ENCODE measurements at regions not wholly inside any gene's neighbourhood (a gene's known extent, or its start where the extent isn't known, plus 50 kb on each side); places are given as distances from the start of the nearest gene placed in this dataset.

DNA sequence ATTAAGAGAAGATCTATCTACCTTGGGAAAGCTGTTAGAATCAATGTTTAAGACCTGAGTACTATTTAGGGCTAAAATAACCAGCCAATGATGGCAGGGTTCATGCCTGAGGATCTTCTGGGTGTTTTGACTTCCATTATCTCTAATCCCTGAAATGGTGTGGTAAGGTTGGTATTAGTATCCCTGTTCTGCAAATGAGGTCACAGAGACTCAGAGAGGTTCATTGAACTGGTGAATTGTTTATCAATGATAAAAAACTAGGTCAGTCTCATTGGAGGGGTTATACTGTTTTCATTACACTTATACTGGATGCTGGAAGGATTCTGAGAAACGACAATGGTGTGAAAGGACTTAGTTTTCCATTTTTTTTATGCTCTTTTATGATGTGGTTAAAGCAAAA is 264.8 kb downstream of the KLF5 start:
- TF ChIP-seq CTCF (IDR thresholded peaks at IDR 0.05; ENCODE audit: poor library complexity, severe bottlenecking) (no peak), MXI1 (conservative IDR thresholded peaks at IDR 0.05; ENCODE audit: poor library complexity, severe bottlenecking) (no peak), SMC3 (conservative IDR thresholded peaks at IDR 0.05; ENCODE audit: poor library complexity) (no peak), EZH2 (IDR thresholded peaks at IDR 0.05; ENCODE audit: borderline replicate concordance, insufficient read depth, low read length, poor library complexity, severe bottlenecking) (no peak), EP300 (conservative IDR thresholded peaks at IDR 0.05; ENCODE audit: poor library complexity, severe bottlenecking) (no peak), RAD21 (conservative IDR thresholded peaks at IDR 0.05) (no peak), TAF1 (IDR thresholded peaks at IDR 0.05; ENCODE audit: low read depth) (no peak), POLR2AphosphoS5 (IDR thresholded peaks at IDR 0.05) (no peak)
- TF ChIP-seq, protein P1, sequence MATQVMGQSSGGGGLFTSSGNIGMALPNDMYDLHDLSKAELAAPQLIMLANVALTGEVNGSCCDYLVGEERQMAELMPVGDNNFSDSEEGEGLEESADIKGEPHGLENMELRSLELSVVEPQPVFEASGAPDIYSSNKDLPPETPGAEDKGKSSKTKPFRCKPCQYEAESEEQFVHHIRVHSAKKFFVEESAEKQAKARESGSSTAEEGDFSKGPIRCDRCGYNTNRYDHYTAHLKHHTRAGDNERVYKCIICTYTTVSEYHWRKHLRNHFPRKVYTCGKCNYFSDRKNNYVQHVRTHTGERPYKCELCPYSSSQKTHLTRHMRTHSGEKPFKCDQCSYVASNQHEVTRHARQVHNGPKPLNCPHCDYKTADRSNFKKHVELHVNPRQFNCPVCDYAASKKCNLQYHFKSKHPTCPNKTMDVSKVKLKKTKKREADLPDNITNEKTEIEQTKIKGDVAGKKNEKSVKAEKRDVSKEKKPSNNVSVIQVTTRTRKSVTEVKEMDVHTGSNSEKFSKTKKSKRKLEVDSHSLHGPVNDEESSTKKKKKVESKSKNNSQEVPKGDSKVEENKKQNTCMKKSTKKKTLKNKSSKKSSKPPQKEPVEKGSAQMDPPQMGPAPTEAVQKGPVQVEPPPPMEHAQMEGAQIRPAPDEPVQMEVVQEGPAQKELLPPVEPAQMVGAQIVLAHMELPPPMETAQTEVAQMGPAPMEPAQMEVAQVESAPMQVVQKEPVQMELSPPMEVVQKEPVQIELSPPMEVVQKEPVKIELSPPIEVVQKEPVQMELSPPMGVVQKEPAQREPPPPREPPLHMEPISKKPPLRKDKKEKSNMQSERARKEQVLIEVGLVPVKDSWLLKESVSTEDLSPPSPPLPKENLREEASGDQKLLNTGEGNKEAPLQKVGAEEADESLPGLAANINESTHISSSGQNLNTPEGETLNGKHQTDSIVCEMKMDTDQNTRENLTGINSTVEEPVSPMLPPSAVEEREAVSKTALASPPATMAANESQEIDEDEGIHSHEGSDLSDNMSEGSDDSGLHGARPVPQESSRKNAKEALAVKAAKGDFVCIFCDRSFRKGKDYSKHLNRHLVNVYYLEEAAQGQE (IDR thresholded peaks at IDR 0.05; ENCODE audit: borderline replicate concordance), result no peak
- no peak overlapping the region for H3K4me2 ChIP-seq (ENCODE audit: low read length)
- H3K9me2 ChIP-seq (ENCODE audit: insufficient read depth, low read length), result no peaks in the 10 kb centered on the region
- H4K20me1 ChIP-seq (ENCODE audit: insufficient read depth), result no peaks in the 10 kb centered on the region
- H3K27ac ChIP-seq (ENCODE audit: low read length), result no peak overlapping the region
- no peak overlapping the region for H3K9ac ChIP-seq (ENCODE audit: low read length)
- H3K9me3 ChIP-seq (ENCODE audit: low read length), result no peaks in the 10 kb centered on the region
- H3K79me2 ChIP-seq (replicated peaks; ENCODE audit: insufficient read depth, low read length), result no peaks in the 10 kb centered on the region
- no peak overlapping the region for H2AFZ ChIP-seq (ENCODE audit: low read depth, low read length)
- no peaks in the 10 kb centered on the region for H3K36me3 ChIP-seq (ENCODE audit: insufficient read depth, low read length)
- H3K27me3 ChIP-seq (ENCODE audit: insufficient read depth, low read depth, low read length), result no peaks in the 10 kb centered on the region
- H3K4me3 ChIP-seq (ENCODE audit: low read length), result no peak overlapping the region
- no peaks in the 10 kb centered on the region for H3F3A ChIP-seq (ENCODE audit: insufficient read depth, low read length, poor library complexity, severe bottlenecking)

DNA sequence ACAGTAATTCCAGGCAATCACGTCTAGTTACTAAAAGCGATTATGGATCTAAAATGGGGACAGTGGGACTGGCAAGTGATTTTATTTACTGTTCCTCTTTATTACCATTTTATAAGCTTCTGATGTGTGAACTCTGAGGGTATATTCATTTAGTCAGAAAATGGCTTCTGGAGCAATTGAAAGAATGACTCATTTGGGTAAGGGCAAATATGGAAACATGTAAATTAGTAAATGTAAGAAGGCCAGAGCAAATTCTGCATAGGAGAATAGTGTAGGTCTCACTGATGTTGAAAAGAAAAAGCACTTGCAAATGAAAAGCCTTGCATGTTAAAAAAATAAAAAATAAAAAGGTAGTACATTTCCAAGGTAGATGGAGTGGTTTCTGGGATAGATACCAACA is 262.2 kb downstream of the KLF5 start:
- TF ChIP-seq POLR2AphosphoS5 (IDR thresholded peaks at IDR 0.05) (no peak), EP300 (conservative IDR thresholded peaks at IDR 0.05; ENCODE audit: poor library complexity, severe bottlenecking) (no peak), CTCF (IDR thresholded peaks at IDR 0.05; ENCODE audit: poor library complexity, severe bottlenecking) (no peak), SMC3 (conservative IDR thresholded peaks at IDR 0.05; ENCODE audit: poor library complexity) (no peak), EZH2 (IDR thresholded peaks at IDR 0.05; ENCODE audit: borderline replicate concordance, insufficient read depth, low read length, poor library complexity, severe bottlenecking) (no peak), MXI1 (conservative IDR thresholded peaks at IDR 0.05; ENCODE audit: poor library complexity, severe bottlenecking) (no peak), TAF1 (IDR thresholded peaks at IDR 0.05; ENCODE audit: low read depth) (no peak), RAD21 (conservative IDR thresholded peaks at IDR 0.05) (no peak)
- TF ChIP-seq, protein P1 (IDR thresholded peaks at IDR 0.05; ENCODE audit: borderline replicate concordance), result no peak
- no peaks in the 10 kb centered on the region for H3K79me2 ChIP-seq (replicated peaks; ENCODE audit: insufficient read depth, low read length)
- H2AFZ ChIP-seq (ENCODE audit: low read depth, low read length), result no peak overlapping the region

More for the DNA sequence above, 262.2 kb downstream of the KLF5 start:
- H3K36me3 ChIP-seq (ENCODE audit: insufficient read depth, low read length), result no peaks in the 10 kb centered on the region
- no peaks in the 10 kb centered on the region for H3K9me2 ChIP-seq (ENCODE audit: insufficient read depth, low read length)
- H4K20me1 ChIP-seq (ENCODE audit: insufficient read depth), result no peaks in the 10 kb centered on the region
- no peaks in the 10 kb centered on the region for H3K9me3 ChIP-seq (ENCODE audit: low read length)
- no peaks in the 10 kb centered on the region for H3K27me3 ChIP-seq (ENCODE audit: insufficient read depth, low read depth, low read length)
- H3K4me2 ChIP-seq (ENCODE audit: low read length), result no peak overlapping the region
- no peak overlapping the region for H3K4me3 ChIP-seq (ENCODE audit: low read length)
- no peaks in the 10 kb centered on the region for H3F3A ChIP-seq (ENCODE audit: insufficient read depth, low read length, poor library complexity, severe bottlenecking)
- no peak overlapping the region for H3K9ac ChIP-seq (ENCODE audit: low read length)
- H3K27ac ChIP-seq (ENCODE audit: low read length), result no peak overlapping the region

Data from neural cell (in vitro differentiated cells).